ENCODE measurements at regions not wholly inside any gene's neighbourhood (a gene's known extent, or its start where the extent isn't known, plus 50 kb on each side); places are given as distances from the start of the nearest gene placed in this dataset.
A peak's percentile ranks its signal among the peaks of the same experiment; 100 is the strongest.
"Not testable (repeated sequence)": the region's sequence is repeated elsewhere in the genome, so short reads cannot be mapped to it uniquely, and the experiment has no call there.

- 55% methylated on average over 5 of the region's 5 CpGs for WGBS
- intact Hi-C loops (cut with DNase I) = no loop called here
- no peaks in the 10 kb centered on the region for H3K27me3 ChIP-seq (replicated peaks; ENCODE audit: insufficient read depth)
Measured at GRCh38 chr5:14929293-14930065, 57.9 kb upstream of the ANKH start.

GRCh38 chr5:14928661-14929060 is 57.1 kb upstream of the ANKH start:
- WGBS = 100% methylated on average over 1 of the region's 1 CpG
- Histone ChIP-seq H3K9me3 (no peaks in the 10 kb centered on the region), H3K4me3 (no peak overlapping the region), H3K27ac (no peak overlapping the region), H3K4me1 (replicated peaks) (peaks cover 5% of the 10 kb centered on the region), H3K27me3 (replicated peaks; ENCODE audit: insufficient read depth) (no peaks in the 10 kb centered on the region), H3K36me3 (no peaks in the 10 kb centered on the region)
- no peak for TF ChIP-seq POLR2A (IDR thresholded peaks at IDR 0.05)
- intact Hi-C loops (cut with DNase I) = no loop called here
- DNase-seq (ENCODE audit: low spot score) = no peak

More at GRCh38 chr5:14929293-14930065, 57.9 kb upstream of the ANKH start:
- no peaks in the 10 kb centered on the region for H3K36me3 ChIP-seq
- H3K9me3 ChIP-seq = no peaks in the 10 kb centered on the region
- peak; percentile 52 for DNase-seq (ENCODE audit: low spot score)
- TF ChIP-seq, protein P1, sequence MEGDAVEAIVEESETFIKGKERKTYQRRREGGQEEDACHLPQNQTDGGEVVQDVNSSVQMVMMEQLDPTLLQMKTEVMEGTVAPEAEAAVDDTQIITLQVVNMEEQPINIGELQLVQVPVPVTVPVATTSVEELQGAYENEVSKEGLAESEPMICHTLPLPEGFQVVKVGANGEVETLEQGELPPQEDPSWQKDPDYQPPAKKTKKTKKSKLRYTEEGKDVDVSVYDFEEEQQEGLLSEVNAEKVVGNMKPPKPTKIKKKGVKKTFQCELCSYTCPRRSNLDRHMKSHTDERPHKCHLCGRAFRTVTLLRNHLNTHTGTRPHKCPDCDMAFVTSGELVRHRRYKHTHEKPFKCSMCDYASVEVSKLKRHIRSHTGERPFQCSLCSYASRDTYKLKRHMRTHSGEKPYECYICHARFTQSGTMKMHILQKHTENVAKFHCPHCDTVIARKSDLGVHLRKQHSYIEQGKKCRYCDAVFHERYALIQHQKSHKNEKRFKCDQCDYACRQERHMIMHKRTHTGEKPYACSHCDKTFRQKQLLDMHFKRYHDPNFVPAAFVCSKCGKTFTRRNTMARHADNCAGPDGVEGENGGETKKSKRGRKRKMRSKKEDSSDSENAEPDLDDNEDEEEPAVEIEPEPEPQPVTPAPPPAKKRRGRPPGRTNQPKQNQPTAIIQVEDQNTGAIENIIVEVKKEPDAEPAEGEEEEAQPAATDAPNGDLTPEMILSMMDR (IDR thresholded peaks at IDR 0.05) = no peak
- TF ChIP-seq POLR2A (IDR thresholded peaks at IDR 0.05) = no peak
- TF ChIP-seq POLR2AphosphoS5 (IDR thresholded peaks at IDR 0.05) = peak; percentile 53
- peaks cover 5% of the 10 kb centered on the region for H3K4me1 ChIP-seq (replicated peaks)
- no peak overlapping the region for H3K27ac ChIP-seq
- H3K4me3 ChIP-seq = no peak overlapping the region

DNA sequence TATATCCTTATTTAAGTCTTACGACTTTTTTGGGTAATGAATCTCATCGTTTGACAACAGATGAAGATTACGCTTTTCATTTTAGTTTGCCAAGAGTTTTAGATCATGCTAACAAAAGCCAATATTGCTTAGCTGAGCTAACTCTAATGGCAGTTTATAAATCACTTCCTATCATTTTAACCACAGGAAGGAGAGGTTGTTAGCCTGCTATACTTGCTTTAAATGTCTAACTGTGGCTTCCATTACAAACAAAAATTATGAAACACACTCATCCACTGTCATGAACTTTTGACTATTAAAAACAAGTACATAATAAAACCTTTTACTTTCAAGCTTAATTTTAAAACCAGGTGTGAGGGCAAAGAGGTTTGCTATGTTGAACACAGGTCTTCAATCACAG is 53.7 kb upstream of the ANKH start:
- TF ChIP-seq POLR2AphosphoS5 (IDR thresholded peaks at IDR 0.05) (no peak), POLR2A (IDR thresholded peaks at IDR 0.05) (no peak)
- TF ChIP-seq, protein P1 (IDR thresholded peaks at IDR 0.05) = no peak
- H3K36me3 ChIP-seq = no peaks in the 10 kb centered on the region
- 61% methylated on average over 3 of the region's 3 CpGs for WGBS
- no peak overlapping the region for H3K4me3 ChIP-seq
- H3K9me3 ChIP-seq = no peaks in the 10 kb centered on the region
- DNase-seq (ENCODE audit: low spot score) = no peak
- no peaks in the 10 kb centered on the region for H3K27me3 ChIP-seq (replicated peaks; ENCODE audit: insufficient read depth)
- intact Hi-C loops (cut with DNase I) = no loop called here
- H3K4me1 ChIP-seq (replicated peaks) = peaks cover 5% of the 10 kb centered on the region
- no peak overlapping the region for H3K27ac ChIP-seq

DNA sequence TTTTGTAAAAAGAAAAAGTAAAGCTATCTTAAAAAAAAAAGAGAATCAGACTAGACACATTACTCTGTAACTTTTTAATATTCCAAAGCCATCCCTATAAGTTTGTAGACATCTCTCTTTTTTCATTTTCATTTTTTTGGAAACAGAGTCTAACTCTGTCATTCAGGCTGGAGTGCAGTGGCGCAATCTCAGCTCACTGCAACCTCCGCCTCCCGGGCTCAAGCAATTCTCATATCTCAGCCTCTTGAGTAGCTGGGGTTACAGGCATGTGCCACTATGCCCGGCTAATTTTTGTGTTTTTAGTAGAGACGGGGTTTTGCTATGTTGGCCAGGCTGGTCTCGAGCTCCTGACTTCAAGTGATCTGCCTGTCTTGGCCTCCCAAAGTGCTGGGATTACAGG is 51.4 kb upstream of the ANKH start:
- DNase-seq (ENCODE audit: low spot score); H3K4me1 ChIP-seq (replicated peaks); H3K27ac ChIP-seq; H3K9me3 ChIP-seq; H3K27me3 ChIP-seq (replicated peaks; ENCODE audit: insufficient read depth); H3K36me3 ChIP-seq; intact Hi-C loops (cut with DNase I); H3K4me3 ChIP-seq: not testable (repeated sequence)
- WGBS = 96% methylated on average over 6 of the region's 6 CpGs

DNA sequence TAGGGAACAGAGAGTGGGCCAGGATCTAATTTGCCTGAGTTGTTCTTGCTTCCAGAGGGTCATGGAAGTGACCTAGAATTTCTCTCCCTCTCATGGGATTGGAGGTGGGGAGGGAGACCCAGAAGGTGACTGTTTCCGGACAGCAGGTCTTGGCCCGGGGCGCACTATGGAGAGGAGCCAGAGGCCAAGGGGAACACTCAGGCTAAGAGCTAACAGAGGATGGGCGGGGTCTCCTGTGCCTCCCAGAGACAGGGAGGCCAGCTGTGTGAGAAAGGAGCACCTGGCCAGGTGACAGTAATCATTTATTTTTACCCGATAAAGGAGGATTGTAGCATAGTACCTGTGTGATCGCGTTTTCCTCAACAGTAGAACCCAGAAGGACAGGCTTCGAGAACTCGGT is 50.9 kb upstream of the ANKH start:
- H3K4me3 ChIP-seq = no peak overlapping the region
- H3K27ac ChIP-seq = no peak overlapping the region
- DNase-seq (ENCODE audit: low spot score) = no peak
- no peaks in the 10 kb centered on the region for H3K9me3 ChIP-seq
- WGBS = 95% methylated on average over 9 of the region's 9 CpGs
- no peaks in the 10 kb centered on the region for H3K36me3 ChIP-seq
- H3K4me1 ChIP-seq (replicated peaks) = no peaks in the 10 kb centered on the region
- no peaks in the 10 kb centered on the region for H3K27me3 ChIP-seq (replicated peaks; ENCODE audit: insufficient read depth)
- intact Hi-C loops (cut with DNase I) = no loop called here
- TF ChIP-seq, protein P1 (IDR thresholded peaks at IDR 0.05) = no peak
- no peak for TF ChIP-seq POLR2A (IDR thresholded peaks at IDR 0.05)
- TF ChIP-seq POLR2AphosphoS5 (IDR thresholded peaks at IDR 0.05) = no peak

Small RNAs in the stretch of these regions (small RNA-seq; reads per million reads assigned to genes)
- gene RF00096 = 0 reads per million in 2 donors
